ENCODE measurements at regions not wholly inside any gene's neighbourhood (a gene's known extent, or its start where the extent isn't known, plus 50 kb on each side); places are given as distances from the start of the nearest gene placed in this dataset.

GRCh38 chr12:54759751-54760150 is 94.6 kb upstream of the MUCL1 start:
- Histone ChIP-seq H3K4me3 (ENCODE audit: insufficient read depth, low read depth, low read length) (no peak overlapping the region), H3K27ac (ENCODE audit: insufficient read depth, low read length) (no peak overlapping the region), H3K18ac (ENCODE audit: low read depth, low read length) (no peak overlapping the region), H3K9me1 (ENCODE audit: insufficient read depth, low read length) (no peaks in the 10 kb centered on the region), H4K20me1 (ENCODE audit: insufficient read depth, low read length) (no peaks in the 10 kb centered on the region), H2AK9ac (replicated peaks; ENCODE audit: low read depth, low read length, poor library complexity) (no peak overlapping the region), H3K56ac (ENCODE audit: extremely low read depth, insufficient read depth, low read length) (no peak overlapping the region), H3K9ac (ENCODE audit: low read depth, low read length) (no peak overlapping the region), H2BK20ac (ENCODE audit: low read depth, low read length) (no peak overlapping the region), H3K9me3 (ENCODE audit: control insufficient read depth, insufficient read depth, low read length) (no peaks in the 10 kb centered on the region), H3K4ac (ENCODE audit: low read depth, low read length) (no peak overlapping the region), H2BK5ac (ENCODE audit: low read depth, low read length, poor library complexity, severe bottlenecking) (no peak overlapping the region), H4K5ac (ENCODE audit: low read depth, low read length) (no peak overlapping the region), H2AK5ac (ENCODE audit: low read depth, low read length) (no peak overlapping the region), H4K8ac (ENCODE audit: low read depth in 2 of 2, low read length in 2 of 2) (no peak overlapping the region), H3K4me1 (ENCODE audit: control insufficient read depth, insufficient read depth, low read length) (no peaks in the 10 kb centered on the region), H4K91ac (ENCODE audit: insufficient read depth, low read depth, low read length) (no peak overlapping the region), H3K27me3 (ENCODE audit: control insufficient read depth, insufficient read depth, low read length) (no peaks in the 10 kb centered on the region), H3K23ac (ENCODE audit: low read depth, low read length) (no peak overlapping the region), H2BK120ac (ENCODE audit: low read depth, low read length) (no peak overlapping the region), H2AFZ (replicated peaks; ENCODE audit: low read length, poor library complexity) (no peak overlapping the region), H3K4me2 (ENCODE audit: low read depth, low read length) (no peak overlapping the region), H3K36me3 (ENCODE audit: control insufficient read depth, insufficient read depth, low read length) (no peaks in the 10 kb centered on the region), H3K79me1 (ENCODE audit: low read depth in 1 of 2, low read length in 2 of 2) (no peaks in the 10 kb centered on the region), H2BK15ac (ENCODE audit: low read depth, low read length) (no peak overlapping the region), H3K14ac (replicated peaks; ENCODE audit: low read depth, low read length) (no peak overlapping the region)
- ChIA-PET CTCF (interaction anchor here (1.5 kb wide), 3 partner anchors 10 to 58 kb away, joined by 3 to 4 read pairs (median 3); no protein-coding TSS in a partner anchor), POLR2A (ENCODE audit: unreplicated experiment) (no interaction called here)
- DNase-seq, result peak; percentile 6
- dilution Hi-C loops (cut with HindIII; ENCODE audit: low sequenced_read_pairs, unreplicated experiment), result no loop called here
- BruUV-seq (replicated peaks), result no TSS peak
- no CpG with 5 or more reads among the region's 1 CpG for whole genome bisulfite sequencing, 2 experiments (ENCODE audit: extremely low coverage in 2 of 2, insufficient read length in 1 of 2)
- TF ChIP-seq MAZ (IDR thresholded peaks at IDR 0.05; ENCODE audit: borderline replicate concordance, low read depth, low read length) (no peak), NFE2L2 (IDR thresholded peaks at IDR 0.05; ENCODE audit: low read depth, low read length) (no peak), CTCF (conservative IDR thresholded peaks at IDR 0.05; ENCODE audit: low read depth, low read length) (peak; percentile 35), RAD21 (IDR thresholded peaks at IDR 0.05; ENCODE audit: low read length) (peak; percentile 40; the same call in 1 of the 2 replicates), SMC3 (IDR thresholded peaks at IDR 0.05; ENCODE audit: low read depth, low read length) (peak; percentile 32; the same call in 1 of the 2 replicates)
- no peak for ATAC-seq (ENCODE audit: low read depth)
- intact Hi-C loops (cut with micrococcal nuclease), result no loop called here
- in situ Hi-C loops (cut with MboI; ENCODE audit: low sequenced_read_pairs), result loop anchor here (25.0 kb wide), 1 partner anchor 303 kb away; no protein-coding TSS in a partner anchor

Measured in IMR-90 (cell line).